Adrenal gland (tissue), 9 donors: ENCODE measurements at regions not wholly inside any gene's neighbourhood (a gene's known extent, or its start where the extent isn't known, plus 50 kb on each side); places are given as distances from the start of the nearest gene placed in this dataset.

Experiments used
- DNase-seq, 7 donors: peaks; one replicate each; pipeline ENCODE4 v3.0.0-alpha.2; 2019 to 2020
- H3K27ac ChIP-seq, 5 donors: fragments of 200-600 bp; sonication (generic) in 4 of 5; 1 replicate in 3 of 5; 2 replicates in 2 of 5; pipeline versions ENCODE4 v1.5.1 to v1.8.0; 2016 to 2020; ENCODE audit warnings: mild to moderate bottlenecking in 1 of 5
- H3K27me3 ChIP-seq: fragments of 200-600 bp; 2 replicates; pipeline ENCODE4 v1.8.0; 2021
- H3K36me3 ChIP-seq, 2 donors: fragments of 200-600 bp; replicated peaks in 1 of 2; 1 replicate in 1 of 2; 2 replicates in 1 of 2; pipeline versions ENCODE4 v1.5.1 to v1.8.0; 2018 to 2022
- H3K4me1 ChIP-seq, 2 donors: fragments of 200-600 bp; replicated peaks in 1 of 2; 1 replicate in 1 of 2; 2 replicates in 1 of 2; pipeline versions ENCODE4 v1.5.1 to v1.8.0; 2018 to 2021
- H3K4me3 ChIP-seq, 4 donors: fragments of 200-600 bp; sonication (generic) in 3 of 4; one replicate each; pipeline ENCODE4 v1.5.1; 2016 to 2018
- H3K9me3 ChIP-seq, 3 donors: fragments of 200-600 bp; sonication (generic) in 1 of 3; replicated peaks in 1 of 3; 1 replicate in 2 of 3; 2 replicates in 1 of 3; pipeline versions ENCODE4 v1.5.1 to v1.8.0; 2016 to 2021
- CTCF ChIP-seq, 6 experiments: fragments of 450-650 bp in 4 of 6; fragments of 200-600 bp in 2 of 6; sonication (generic) in 1 of 6; IDR thresholded peaks; 1 replicate in 5 of 6; 2 replicates in 1 of 6; pipeline versions ENCODE4 v1.5.1 to v1.8.0; 2016 to 2021; ENCODE audit warnings: antibody characterized with exemption in 6 of 6, mild to moderate bottlenecking in 2 of 6, moderate library complexity in 1 of 6
- POLR2A ChIP-seq, 2 donors: fragments of 450-650 bp; IDR thresholded peaks; one replicate each; pipeline ENCODE4 v1.6.1; 2017; ENCODE audit warnings: antibody characterized with exemption in 2 of 2, mild to moderate bottlenecking in 2 of 2, moderate library complexity in 1 of 2
- WGBS, 4 donors: extraction: QIAGEN DNeasy Blood & Tissue Kit in 2 of 4; methylation state at CpG; one replicate each; pipeline versions ENCODE4 v1.1.5 to v1.1.7; 2013 to 2017; 5-methylcytosine and 5-hydroxymethylcytosine counted together
- intact Hi-C, 2 donors: fragments of 100-400 bp; cut with DNase I; formaldehyde crosslinking; loops; one replicate each; pipeline versions ENCODE4 v1.14.1 to v1.15.0; 2022 to 2023
- donor health status: healthy with polysubstance abuse.
- donor health status: Bipolar disorder and iron deficiency.
- donor health status: DM: yes; HTN: yes; CAD: no.
- donor health status: DM: no; HTN: no; CAD: no.
- donor health status: DM: no; HTN: no; CAD: no.

GRCh38 chr2:167818521-167818920 lies 428.9 kb downstream of the STK39 start:
- H3K4me1 ChIP-seq: no peaks in the 10 kb centered on the region
- H3K9me3 ChIP-seq: no peaks in the 10 kb centered on the region
- H3K27me3 ChIP-seq: no peaks in the 10 kb centered on the region
- no peak overlapping the region for H3K4me3 ChIP-seq
- TF ChIP-seq POLR2A (IDR thresholded peaks at IDR 0.05) (no peak), CTCF (IDR thresholded peaks at IDR 0.05) (no peak)
- H3K27ac ChIP-seq: no peak overlapping the region
- H3K36me3 ChIP-seq: no peaks in the 10 kb centered on the region
- no peak for DNase-seq
- 82 to 93% (median 88%) methylated on average over 11 of the region's 11 CpGs for WGBS, 4 donors
- intact Hi-C loops: no loop called here

GRCh38 chr2:167817908-167818307 lies 429.5 kb downstream of the STK39 start:
- 73 to 90% (median 84%) methylated on average over 4 of the region's 4 CpGs for WGBS, 4 donors
- Histone ChIP-seq H3K27me3 (no peaks in the 10 kb centered on the region), H3K9me3 (no peaks in the 10 kb centered on the region), H3K27ac (no peak overlapping the region), H3K4me1 (no peaks in the 10 kb centered on the region), H3K4me3 (no peak overlapping the region), H3K36me3 (no peaks in the 10 kb centered on the region)
- TF ChIP-seq CTCF (IDR thresholded peaks at IDR 0.05) (no peak), POLR2A (IDR thresholded peaks at IDR 0.05) (no peak)
- no peak for DNase-seq
- intact Hi-C loops: no loop called here

GRCh38 chr2:167817422-167817821 lies 430.0 kb downstream of the STK39 start:
- no peaks in the 10 kb centered on the region for H3K4me1 ChIP-seq
- TF ChIP-seq CTCF (IDR thresholded peaks at IDR 0.05) (no peak), POLR2A (IDR thresholded peaks at IDR 0.05) (no peak)
- no peaks in the 10 kb centered on the region for H3K27me3 ChIP-seq
- H3K36me3 ChIP-seq: no peaks in the 10 kb centered on the region
- H3K4me3 ChIP-seq: no peak overlapping the region
- H3K27ac ChIP-seq: no peak overlapping the region
- no peak for DNase-seq
- H3K9me3 ChIP-seq: no peaks in the 10 kb centered on the region
- WGBS, 4 donors: 63 to 100% (median 95%) methylated on average over 1 of the region's 1 CpG
- intact Hi-C loops: no loop called here

GRCh38 chr2:167816874-167817290 lies 430.5 kb downstream of the STK39 start:
- H3K4me3 ChIP-seq: no peak overlapping the region
- H3K27me3 ChIP-seq: no peaks in the 10 kb centered on the region
- intact Hi-C loops: no loop called here
- TF ChIP-seq CTCF (IDR thresholded peaks at IDR 0.05) (no peak), POLR2A (IDR thresholded peaks at IDR 0.05) (no peak)
- H3K27ac ChIP-seq: no peak overlapping the region
- H3K36me3 ChIP-seq: no peaks in the 10 kb centered on the region
- no peak for DNase-seq
- no peaks in the 10 kb centered on the region for H3K9me3 ChIP-seq
- WGBS, 4 donors: 28 to 45% (median 40%) methylated on average over 1 of the region's 1 CpG
- H3K4me1 ChIP-seq: no peaks in the 10 kb centered on the region
